Thyroid gland (tissue), 4 donors: ENCODE measurements at regions not wholly inside any gene's neighbourhood (a gene's known extent, or its start where the extent isn't known, plus 50 kb on each side); places are given as distances from the start of the nearest gene placed in this dataset.

Experiments
- DNase-seq, 2 donors: peaks; one replicate each; pipeline ENCODE4 v3.0.0-alpha.2; 2019
- H3K27ac ChIP-seq, 3 donors: fragments of 200-600 bp; sonication (generic); 1 replicate in 2 of 3; 2 replicates in 1 of 3; pipeline ENCODE4 v1.5.1; 2016 to 2019; ENCODE audit warnings: mild to moderate bottlenecking in 1 of 3, moderate library complexity in 1 of 3
- H3K27me3 ChIP-seq: fragments of 200-600 bp; sonication (generic); one replicate; pipeline ENCODE4 v1.5.1; 2019
- H3K36me3 ChIP-seq, 2 donors: fragments of 200-600 bp; sonication (generic); one replicate each; pipeline ENCODE4 v1.5.1; 2016 to 2019
- H3K4me1 ChIP-seq, 2 donors: fragments of 200-600 bp; sonication (generic); one replicate each; pipeline ENCODE4 v1.5.1; 2017 to 2019
- H3K4me3 ChIP-seq, 3 donors: fragments of 200-600 bp; sonication (generic); replicated peaks in 1 of 3; 1 replicate in 2 of 3; 2 replicates in 1 of 3; pipeline ENCODE4 v1.5.1; 2016; ENCODE audit warnings: mild to moderate bottlenecking in 1 of 3
- H3K9me3 ChIP-seq: fragments of 200-600 bp; sonication (generic); one replicate; pipeline ENCODE4 v1.5.1; 2017
- POLR2A ChIP-seq, 2 donors: fragments of 450-650 bp; IDR thresholded peaks; one replicate each; pipeline ENCODE4 v1.6.1; 2017; ENCODE audit warnings: antibody characterized with exemption in 2 of 2, mild to moderate bottlenecking in 2 of 2, moderate library complexity in 1 of 2
- WGBS, 2 donors: methylation state at CpG; one replicate each; pipeline ENCODE4 v1.1.5; 2017; 5-methylcytosine and 5-hydroxymethylcytosine counted together
- intact Hi-C: fragments of 100-400 bp; cut with DNase I; formaldehyde crosslinking; loops from one replicate; pipeline ENCODE4 v1.15.1; 2023
- TF ChIP-seq, protein P1 (sequence below), 6 experiments: fragments of 200-600 bp in 3 of 6; fragments of 450-650 bp in 3 of 6; sonication (generic) in 3 of 6; IDR thresholded peaks; one replicate each; pipeline ENCODE4 v1.5.1; 2016 to 2019; ENCODE audit warnings: antibody characterized with exemption in 6 of 6, mild to moderate bottlenecking in 2 of 6, inconsistent platforms in 1 of 6, moderate library complexity in 1 of 6

DNA sequence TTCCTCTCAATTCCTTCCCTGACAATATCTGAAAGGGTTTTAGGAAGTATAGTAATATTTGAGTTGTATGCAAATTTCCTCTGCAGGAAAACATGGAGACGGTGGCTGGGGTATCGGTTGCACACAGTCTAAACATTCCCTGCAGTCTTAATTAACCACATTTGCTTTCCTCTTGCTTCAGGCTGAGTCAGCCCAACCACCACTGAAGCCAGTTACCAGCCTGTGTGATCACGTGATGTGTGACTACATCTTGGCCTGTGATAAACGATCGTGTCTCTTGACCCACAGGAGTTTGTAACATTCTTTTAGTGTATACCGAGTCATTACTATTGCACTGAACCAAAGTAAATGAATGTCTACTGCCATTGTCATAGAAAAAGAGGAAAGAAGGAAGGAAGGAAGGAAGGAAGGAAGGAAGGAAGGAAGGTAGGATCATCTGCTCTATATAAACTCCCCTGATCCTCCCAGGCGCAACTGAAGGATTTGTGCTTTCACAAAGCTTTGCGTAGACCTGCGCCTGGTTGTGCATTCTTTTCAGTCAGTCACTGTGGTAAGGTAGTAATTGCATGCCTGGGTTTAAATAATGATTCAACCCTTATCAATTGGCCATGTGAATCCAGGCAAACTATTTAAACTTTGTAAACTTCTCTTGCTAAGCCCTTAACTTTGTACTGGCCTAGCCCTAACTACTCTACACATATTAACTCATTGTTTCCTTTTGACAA, 280.6 kb upstream of the SALL1 start:
- TF ChIP-seq, protein P1, sequence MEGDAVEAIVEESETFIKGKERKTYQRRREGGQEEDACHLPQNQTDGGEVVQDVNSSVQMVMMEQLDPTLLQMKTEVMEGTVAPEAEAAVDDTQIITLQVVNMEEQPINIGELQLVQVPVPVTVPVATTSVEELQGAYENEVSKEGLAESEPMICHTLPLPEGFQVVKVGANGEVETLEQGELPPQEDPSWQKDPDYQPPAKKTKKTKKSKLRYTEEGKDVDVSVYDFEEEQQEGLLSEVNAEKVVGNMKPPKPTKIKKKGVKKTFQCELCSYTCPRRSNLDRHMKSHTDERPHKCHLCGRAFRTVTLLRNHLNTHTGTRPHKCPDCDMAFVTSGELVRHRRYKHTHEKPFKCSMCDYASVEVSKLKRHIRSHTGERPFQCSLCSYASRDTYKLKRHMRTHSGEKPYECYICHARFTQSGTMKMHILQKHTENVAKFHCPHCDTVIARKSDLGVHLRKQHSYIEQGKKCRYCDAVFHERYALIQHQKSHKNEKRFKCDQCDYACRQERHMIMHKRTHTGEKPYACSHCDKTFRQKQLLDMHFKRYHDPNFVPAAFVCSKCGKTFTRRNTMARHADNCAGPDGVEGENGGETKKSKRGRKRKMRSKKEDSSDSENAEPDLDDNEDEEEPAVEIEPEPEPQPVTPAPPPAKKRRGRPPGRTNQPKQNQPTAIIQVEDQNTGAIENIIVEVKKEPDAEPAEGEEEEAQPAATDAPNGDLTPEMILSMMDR (IDR thresholded peaks at IDR 0.05), result no peak
- no peak for TF ChIP-seq POLR2A (IDR thresholded peaks at IDR 0.05)
- Histone ChIP-seq H3K36me3 (no peaks in the 10 kb centered on the region), H3K4me1 (peaks cover 10 to 19% of the 10 kb centered on the region in 2 donors), H3K27me3 (no peaks in the 10 kb centered on the region), H3K9me3 (no peaks in the 10 kb centered on the region), H3K27ac (peak overlapping the region in 2 of 3 donors; percentile 20 to 29), H3K4me3 (no peak overlapping the region)
- intact Hi-C loops, result no loop called here
- DNase-seq, result peak; percentile 28 to 47
- 60% methylated on average over 9 of the region's 9 CpGs for WGBS, 2 donors

DNA sequence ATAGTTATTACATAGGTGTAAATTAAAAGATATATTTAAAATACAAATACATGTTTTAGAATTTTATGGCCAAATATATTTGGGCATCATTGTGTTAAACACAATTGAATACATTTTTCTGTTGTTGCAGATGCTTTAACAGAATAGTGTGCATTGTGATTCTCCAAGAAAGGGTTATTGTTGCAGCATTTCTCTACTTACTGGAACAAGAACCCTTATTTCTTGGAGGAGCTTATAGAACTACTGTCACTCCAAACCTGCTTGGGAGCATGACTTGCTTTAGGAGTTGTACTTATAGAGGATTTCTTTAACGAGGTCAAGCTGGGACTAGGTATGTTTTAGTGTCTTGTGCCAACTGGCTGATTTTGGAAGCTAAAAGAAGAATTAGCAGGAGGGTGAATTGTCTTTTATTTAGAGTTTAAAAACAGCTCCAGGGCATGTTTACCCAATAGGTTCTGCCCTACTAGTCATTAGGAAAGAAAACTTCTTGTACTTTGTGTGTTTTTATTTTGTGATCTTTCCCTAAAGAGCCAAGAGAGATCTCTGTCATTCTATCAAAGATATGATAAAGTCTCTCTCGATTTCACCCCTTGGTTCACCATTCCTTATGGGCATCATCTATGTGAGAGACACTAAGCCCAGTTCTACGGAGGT, 279.8 kb upstream of the SALL1 start:
- H3K4me1 ChIP-seq, result peaks cover 10 to 19% of the 10 kb centered on the region in 2 donors
- no peak for TF ChIP-seq POLR2A (IDR thresholded peaks at IDR 0.05)
- TF ChIP-seq, protein P1 (IDR thresholded peaks at IDR 0.05), result no peak
- DNase-seq, result no peak
- no peak overlapping the region for H3K4me3 ChIP-seq
- no peaks in the 10 kb centered on the region for H3K36me3 ChIP-seq
- intact Hi-C loops, result no loop called here
- H3K27me3 ChIP-seq, result no peaks in the 10 kb centered on the region
- H3K9me3 ChIP-seq, result no peaks in the 10 kb centered on the region
- WGBS, 2 donors, result 45 to 54% methylated on average over 3 of the region's 3 CpGs
- peak overlapping the region in 2 of 3 donors; percentile 26 to 29 for H3K27ac ChIP-seq

DNA sequence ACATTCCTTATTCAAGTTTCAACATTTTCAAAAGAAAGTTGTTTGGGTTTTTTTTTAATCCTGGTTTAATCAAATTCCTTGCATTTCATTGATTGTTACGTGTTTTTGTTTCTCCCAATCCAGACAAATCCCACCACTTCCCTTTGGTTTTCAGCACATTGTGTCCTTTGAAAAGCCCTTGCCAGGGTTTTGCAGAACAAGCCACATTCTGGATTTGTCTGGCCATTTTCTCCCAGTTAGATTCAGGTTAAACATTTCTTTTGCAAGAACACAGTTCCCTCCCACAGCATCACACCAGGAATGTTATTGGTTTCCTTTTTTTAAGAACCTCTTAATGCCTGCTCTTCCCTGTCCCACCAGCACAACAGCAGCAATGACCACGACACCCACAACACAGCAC, 278.0 kb upstream of the SALL1 start:
- intact Hi-C loops, result no loop called here
- no peak for DNase-seq
- Histone ChIP-seq H3K4me1 (peaks cover 10 to 19% of the 10 kb centered on the region in 2 donors), H3K36me3 (no peaks in the 10 kb centered on the region), H3K4me3 (no peak overlapping the region), H3K9me3 (no peaks in the 10 kb centered on the region), H3K27ac (no peak overlapping the region), H3K27me3 (no peaks in the 10 kb centered on the region)
- TF ChIP-seq POLR2A (IDR thresholded peaks at IDR 0.05), result no peak
- TF ChIP-seq, protein P1 (IDR thresholded peaks at IDR 0.05), result no peak
- WGBS, 2 donors, result 92 to 95% methylated on average over 2 of the region's 2 CpGs

DNA sequence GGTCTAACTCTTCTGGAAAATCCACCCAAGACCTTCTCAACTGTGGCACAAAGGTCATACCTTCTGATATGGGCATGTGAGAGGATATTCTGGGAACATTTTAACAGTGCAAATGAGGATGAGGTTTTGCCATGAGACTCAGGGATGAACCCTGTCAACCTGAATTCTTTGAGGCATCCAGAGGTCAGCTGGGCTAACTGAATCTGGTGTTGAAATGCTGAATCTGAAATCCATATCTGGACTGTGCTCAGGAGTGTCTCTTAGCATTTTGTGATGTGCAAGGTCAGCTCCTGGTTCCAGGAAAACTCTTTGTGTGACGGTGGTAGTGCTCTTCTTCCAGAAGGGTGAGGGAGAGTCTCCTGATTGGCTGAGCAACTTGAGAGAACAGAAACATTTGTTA, 276.0 kb upstream of the SALL1 start:
- H3K9me3 ChIP-seq, result no peaks in the 10 kb centered on the region
- no peaks in the 10 kb centered on the region for H3K27me3 ChIP-seq
- intact Hi-C loops, result no loop called here
- WGBS, 2 donors, result 71 to 87% methylated on average over 1 of the region's 1 CpG
- no peak overlapping the region for H3K27ac ChIP-seq
- H3K36me3 ChIP-seq, result no peaks in the 10 kb centered on the region
- DNase-seq, result no peak
- no peak overlapping the region for H3K4me3 ChIP-seq
- TF ChIP-seq, protein P1 (IDR thresholded peaks at IDR 0.05), result no peak
- peaks cover 10 to 19% of the 10 kb centered on the region in 2 donors for H3K4me1 ChIP-seq

DNA sequence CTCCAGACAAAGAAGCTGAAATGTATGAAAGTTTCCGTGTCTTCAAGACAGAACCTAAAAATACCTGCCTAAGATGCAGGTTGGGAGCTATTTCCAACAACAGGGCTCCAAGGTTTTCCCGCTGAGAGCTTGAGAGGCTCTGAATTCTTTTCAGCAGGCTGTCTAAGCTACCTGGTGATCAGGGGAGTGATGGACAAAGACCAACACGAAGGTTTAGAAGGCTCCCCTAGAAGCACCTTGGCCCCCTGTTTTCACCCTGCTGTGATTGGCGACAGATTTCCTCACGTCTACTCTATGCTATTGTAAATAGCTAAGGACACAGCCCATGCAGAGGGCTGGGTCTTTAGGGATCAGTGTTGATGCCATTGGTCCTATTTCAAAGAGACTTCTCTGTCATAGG, 275.2 kb upstream of the SALL1 start:
- no peak overlapping the region for H3K4me3 ChIP-seq
- no peaks in the 10 kb centered on the region for H3K9me3 ChIP-seq
- no peak for TF ChIP-seq POLR2A (IDR thresholded peaks at IDR 0.05)
- TF ChIP-seq, protein P1 (IDR thresholded peaks at IDR 0.05), result no peak
- H3K27ac ChIP-seq, result no peak overlapping the region
- 55 to 78% methylated on average over 5 of the region's 5 CpGs for WGBS, 2 donors
- DNase-seq, result no peak
- H3K36me3 ChIP-seq, result no peaks in the 10 kb centered on the region
- peaks cover 5 to 13% of the 10 kb centered on the region in 2 donors for H3K4me1 ChIP-seq
- H3K27me3 ChIP-seq, result no peaks in the 10 kb centered on the region
- intact Hi-C loops, result no loop called here
